Liver (tissue), 8 donors: ENCODE measurements at regions not wholly inside any gene's neighbourhood (a gene's known extent, or its start where the extent isn't known, plus 50 kb on each side); places are given as distances from the start of the nearest gene placed in this dataset.

Source experiments
- DNase-seq: peaks from one replicate; pipeline ENCODE4 v3.0.0-alpha.2; 2017; ENCODE audit warnings: low spot score
- H3K27ac ChIP-seq, 2 donors: one replicate each; pipeline ENCODE4 v1.7.0; 2013; ENCODE audit warnings: inconsistent platforms in 2 of 2, low read length in 2 of 2, control low read depth in 1 of 2, low read depth in 1 of 2, mild to moderate bottlenecking in 1 of 2
- H3K27me3 ChIP-seq, 4 donors: one replicate each; pipeline versions ENCODE4 v1.6.1 to v1.7.0; 2013; ENCODE audit warnings: low read length in 3 of 4, inconsistent platforms in 1 of 4, mild to moderate bottlenecking in 1 of 4, moderate library complexity in 1 of 4; ENCODE audit not compliant: control insufficient read depth in 4 of 4, insufficient read depth in 4 of 4
- H3K36me3 ChIP-seq, 4 donors: one replicate each; pipeline versions ENCODE4 v1.6.1 to v1.7.0; 2013; ENCODE audit warnings: low read length in 3 of 4, mild to moderate bottlenecking in 3 of 4, low read depth in 1 of 4, moderate library complexity in 1 of 4; ENCODE audit not compliant: control insufficient read depth in 4 of 4, insufficient read depth in 3 of 4
- H3K4me1 ChIP-seq, 4 donors: one replicate each; pipeline versions ENCODE4 v1.6.1 to v1.7.0; 2013; ENCODE audit warnings: low read length in 3 of 4, mild to moderate bottlenecking in 3 of 4, moderate library complexity in 1 of 4; ENCODE audit not compliant: control insufficient read depth in 4 of 4, insufficient read depth in 4 of 4
- H3K4me3 ChIP-seq, 3 donors: one replicate each; pipeline versions ENCODE4 v1.6.1 to v1.7.0; 2013; ENCODE audit warnings: low read length in 3 of 3, control low read depth in 1 of 3, low read depth in 1 of 3, mild to moderate bottlenecking in 1 of 3
- H3K9ac ChIP-seq, 2 donors: one replicate each; pipeline ENCODE4 v1.7.0; 2013; ENCODE audit warnings: low read length in 2 of 2, mild to moderate bottlenecking in 2 of 2, moderate library complexity in 2 of 2, control low read depth in 1 of 2, low read depth in 1 of 2
- H3K9me3 ChIP-seq, 4 donors: one replicate each; pipeline versions ENCODE4 v1.6.1 to v1.7.0; 2013; ENCODE audit warnings: low read length in 3 of 4; ENCODE audit not compliant: control insufficient read depth in 4 of 4
- EGR1 ChIP-seq, 2 donors: IDR thresholded peaks; 2 replicates each; pipeline ENCODE4 v1.6.1; 2016 to 2018; ENCODE audit warnings: antibody characterized with exemption in 2 of 2, low read depth in 2 of 2
- FOXA1 ChIP-seq: IDR thresholded peaks from 2 replicates; pipeline ENCODE4 v1.6.1; 2016; ENCODE audit warnings: antibody characterized with exemption
- FOXA2 ChIP-seq: IDR thresholded peaks from 2 replicates; pipeline ENCODE4 v1.6.1; 2016; ENCODE audit warnings: antibody characterized with exemption
- GABPA ChIP-seq, 2 donors: IDR thresholded peaks in 1 of 2; conservative IDR thresholded peaks in 1 of 2; 2 replicates each; pipeline ENCODE4 v1.6.1; 2016; ENCODE audit warnings: antibody characterized with exemption in 2 of 2, mild to moderate bottlenecking in 1 of 2, moderate library complexity in 1 of 2
- HNF4A ChIP-seq, 2 donors: conservative IDR thresholded peaks; 2 replicates each; pipeline ENCODE4 v1.6.1; 2016; ENCODE audit warnings: antibody characterized with exemption in 2 of 2, mild to moderate bottlenecking in 2 of 2
- HNF4G ChIP-seq: IDR thresholded peaks from 2 replicates; pipeline ENCODE4 v1.6.1; 2016; ENCODE audit warnings: antibody characterized with exemption
- JUND ChIP-seq, 2 donors: IDR thresholded peaks; 2 replicates each; pipeline ENCODE4 v1.6.1; 2016; ENCODE audit warnings: antibody characterized with exemption in 2 of 2
- NR2F2 ChIP-seq: IDR thresholded peaks from 2 replicates; pipeline ENCODE4 v1.6.1; 2016; ENCODE audit warnings: antibody characterized with exemption
- RAD21 ChIP-seq, 2 donors: IDR thresholded peaks; 2 replicates each; pipeline ENCODE4 v1.6.1; 2016; ENCODE audit warnings: antibody characterized with exemption in 2 of 2, mild to moderate bottlenecking in 2 of 2
- RXRA ChIP-seq, 2 donors: IDR thresholded peaks; 2 replicates each; pipeline ENCODE4 v1.6.1; 2017 to 2018; ENCODE audit warnings: antibody characterized with exemption in 2 of 2, mild to moderate bottlenecking in 1 of 2
- SP1 ChIP-seq: IDR thresholded peaks from 2 replicates; pipeline ENCODE4 v1.6.1; 2018; ENCODE audit warnings: antibody characterized with exemption, mild to moderate bottlenecking
- TAF1 ChIP-seq: conservative IDR thresholded peaks from 2 replicates; pipeline ENCODE4 v1.6.1; 2016; ENCODE audit warnings: antibody characterized with exemption, mild to moderate bottlenecking
- YY1 ChIP-seq: IDR thresholded peaks from 2 replicates; pipeline ENCODE4 v1.6.1; 2016; ENCODE audit warnings: antibody characterized with exemption, mild to moderate bottlenecking
- ZBTB33 ChIP-seq: IDR thresholded peaks from 2 replicates; pipeline ENCODE4 v1.6.1; 2016; ENCODE audit warnings: antibody characterized with exemption
- WGBS: extraction: QIAGEN DNeasy Blood & Tissue Kit; methylation state at CpG from one replicate; pipeline ENCODE4 v1.1.7; 2013; 5-methylcytosine and 5-hydroxymethylcytosine counted together
- TF ChIP-seq, protein P1 (sequence below): IDR thresholded peaks from 2 replicates; pipeline ENCODE4 v1.6.1; 2016; ENCODE audit warnings: antibody characterized with exemption
- TF ChIP-seq, protein P2 (sequence below): fragments of 150-350 bp; IDR thresholded peaks from 2 replicates; pipeline ENCODE4 v1.5.1; 2017; ENCODE audit warnings: improper control_type of control experiment, low read depth, low read length; ENCODE audit not compliant: missing input control
- TF ChIP-seq, protein P3 (sequence below): IDR thresholded peaks from 2 replicates; pipeline ENCODE4 v1.6.1; 2016; ENCODE audit warnings: antibody characterized with exemption
- TF ChIP-seq, protein P4 (sequence below): IDR thresholded peaks from 2 replicates; pipeline ENCODE4 v1.6.1; 2016; ENCODE audit warnings: antibody characterized with exemption, mild to moderate bottlenecking
- donor health status: healthy.
- donor health status: healthy.
- donor health status: healthy.
- donor health status: healthy.
- donor health status: healthy.

GRCh38 chr1:17991996-17992395, 115.6 kb upstream of the IGSF21 start:
- no peak overlapping the region for H3K4me3 ChIP-seq
- H3K36me3 ChIP-seq = no peaks in the 10 kb centered on the region
- H3K9me3 ChIP-seq = no peaks in the 10 kb centered on the region
- no peak overlapping the region for H3K27ac ChIP-seq
- no peak overlapping the region for H3K9ac ChIP-seq
- no peak for DNase-seq
- no peak for TF ChIP-seq EGR1 (IDR thresholded peaks at IDR 0.05; ENCODE audit: low read depth in 2 of 2)
- TF ChIP-seq YY1 = no peak
- TF ChIP-seq, protein P1, sequence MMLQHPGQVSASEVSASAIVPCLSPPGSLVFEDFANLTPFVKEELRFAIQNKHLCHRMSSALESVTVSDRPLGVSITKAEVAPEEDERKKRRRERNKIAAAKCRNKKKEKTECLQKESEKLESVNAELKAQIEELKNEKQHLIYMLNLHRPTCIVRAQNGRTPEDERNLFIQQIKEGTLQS = no peak
- no peak for TF ChIP-seq TAF1
- no peak for TF ChIP-seq NR2F2
- TF ChIP-seq, protein P2, sequence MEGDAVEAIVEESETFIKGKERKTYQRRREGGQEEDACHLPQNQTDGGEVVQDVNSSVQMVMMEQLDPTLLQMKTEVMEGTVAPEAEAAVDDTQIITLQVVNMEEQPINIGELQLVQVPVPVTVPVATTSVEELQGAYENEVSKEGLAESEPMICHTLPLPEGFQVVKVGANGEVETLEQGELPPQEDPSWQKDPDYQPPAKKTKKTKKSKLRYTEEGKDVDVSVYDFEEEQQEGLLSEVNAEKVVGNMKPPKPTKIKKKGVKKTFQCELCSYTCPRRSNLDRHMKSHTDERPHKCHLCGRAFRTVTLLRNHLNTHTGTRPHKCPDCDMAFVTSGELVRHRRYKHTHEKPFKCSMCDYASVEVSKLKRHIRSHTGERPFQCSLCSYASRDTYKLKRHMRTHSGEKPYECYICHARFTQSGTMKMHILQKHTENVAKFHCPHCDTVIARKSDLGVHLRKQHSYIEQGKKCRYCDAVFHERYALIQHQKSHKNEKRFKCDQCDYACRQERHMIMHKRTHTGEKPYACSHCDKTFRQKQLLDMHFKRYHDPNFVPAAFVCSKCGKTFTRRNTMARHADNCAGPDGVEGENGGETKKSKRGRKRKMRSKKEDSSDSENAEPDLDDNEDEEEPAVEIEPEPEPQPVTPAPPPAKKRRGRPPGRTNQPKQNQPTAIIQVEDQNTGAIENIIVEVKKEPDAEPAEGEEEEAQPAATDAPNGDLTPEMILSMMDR = no peak
- no peak for TF ChIP-seq RAD21 (IDR thresholded peaks at IDR 0.05)
- TF ChIP-seq GABPA (IDR thresholded peaks at IDR 0.05 in 1 of 2, conservative IDR thresholded peaks at IDR 0.05 in 1 of 2) = no peak
- no peak for TF ChIP-seq ZBTB33
- TF ChIP-seq HNF4A (conservative IDR thresholded peaks at IDR 0.05) = no peak
- TF ChIP-seq, protein P3, sequence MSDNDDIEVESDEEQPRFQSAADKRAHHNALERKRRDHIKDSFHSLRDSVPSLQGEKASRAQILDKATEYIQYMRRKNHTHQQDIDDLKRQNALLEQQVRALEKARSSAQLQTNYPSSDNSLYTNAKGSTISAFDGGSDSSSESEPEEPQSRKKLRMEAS = no peak
- no peak for TF ChIP-seq SP1
- TF ChIP-seq HNF4G = no peak
- no peak for TF ChIP-seq FOXA1
- no peak for TF ChIP-seq JUND (IDR thresholded peaks at IDR 0.05)
- no peak for TF ChIP-seq RXRA (IDR thresholded peaks at IDR 0.05)
- TF ChIP-seq, protein P4, sequence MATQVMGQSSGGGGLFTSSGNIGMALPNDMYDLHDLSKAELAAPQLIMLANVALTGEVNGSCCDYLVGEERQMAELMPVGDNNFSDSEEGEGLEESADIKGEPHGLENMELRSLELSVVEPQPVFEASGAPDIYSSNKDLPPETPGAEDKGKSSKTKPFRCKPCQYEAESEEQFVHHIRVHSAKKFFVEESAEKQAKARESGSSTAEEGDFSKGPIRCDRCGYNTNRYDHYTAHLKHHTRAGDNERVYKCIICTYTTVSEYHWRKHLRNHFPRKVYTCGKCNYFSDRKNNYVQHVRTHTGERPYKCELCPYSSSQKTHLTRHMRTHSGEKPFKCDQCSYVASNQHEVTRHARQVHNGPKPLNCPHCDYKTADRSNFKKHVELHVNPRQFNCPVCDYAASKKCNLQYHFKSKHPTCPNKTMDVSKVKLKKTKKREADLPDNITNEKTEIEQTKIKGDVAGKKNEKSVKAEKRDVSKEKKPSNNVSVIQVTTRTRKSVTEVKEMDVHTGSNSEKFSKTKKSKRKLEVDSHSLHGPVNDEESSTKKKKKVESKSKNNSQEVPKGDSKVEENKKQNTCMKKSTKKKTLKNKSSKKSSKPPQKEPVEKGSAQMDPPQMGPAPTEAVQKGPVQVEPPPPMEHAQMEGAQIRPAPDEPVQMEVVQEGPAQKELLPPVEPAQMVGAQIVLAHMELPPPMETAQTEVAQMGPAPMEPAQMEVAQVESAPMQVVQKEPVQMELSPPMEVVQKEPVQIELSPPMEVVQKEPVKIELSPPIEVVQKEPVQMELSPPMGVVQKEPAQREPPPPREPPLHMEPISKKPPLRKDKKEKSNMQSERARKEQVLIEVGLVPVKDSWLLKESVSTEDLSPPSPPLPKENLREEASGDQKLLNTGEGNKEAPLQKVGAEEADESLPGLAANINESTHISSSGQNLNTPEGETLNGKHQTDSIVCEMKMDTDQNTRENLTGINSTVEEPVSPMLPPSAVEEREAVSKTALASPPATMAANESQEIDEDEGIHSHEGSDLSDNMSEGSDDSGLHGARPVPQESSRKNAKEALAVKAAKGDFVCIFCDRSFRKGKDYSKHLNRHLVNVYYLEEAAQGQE = no peak
- no peak for TF ChIP-seq FOXA2
- WGBS = 90% methylated on average over 4 of the region's 4 CpGs
- no peaks in the 10 kb centered on the region for H3K27me3 ChIP-seq
- H3K4me1 ChIP-seq = peaks cover 3 to 13% (median 7%) of the 10 kb centered on the region in 4 donors
